ENCODE measurements at regions not wholly inside any gene's neighbourhood (a gene's known extent, or its start where the extent isn't known, plus 50 kb on each side); places are given as distances from the start of the nearest gene placed in this dataset.

DNA sequence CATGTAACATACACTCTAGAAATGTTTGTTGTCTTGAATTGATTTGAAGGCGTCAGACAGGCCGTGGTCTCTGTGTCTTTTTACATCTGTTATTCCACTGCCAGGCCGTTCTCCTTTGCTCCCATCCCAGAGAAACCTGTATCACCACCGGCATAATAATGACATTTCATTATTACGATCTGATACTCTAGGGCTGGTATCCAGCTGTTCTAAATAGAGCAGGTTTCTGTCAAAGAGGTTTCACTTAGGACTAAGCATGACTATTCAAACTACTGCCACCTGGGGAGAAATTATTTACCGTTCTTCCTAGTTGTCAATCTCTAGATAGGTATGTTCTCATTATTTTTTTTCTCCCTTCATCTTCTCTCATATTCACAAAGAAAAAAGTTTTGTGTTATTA, 1016.2 kb upstream of the EEF2KMT start:
- ChIA-PET POLR2A (no interaction called here), CTCF (no interaction called here)
- Mint-ChIP-seq H3K27ac (no peak overlapping the region), H3K36me3 (no peaks in the 10 kb centered on the region), H3K27me3 (no peaks in the 10 kb centered on the region), H3K4me1 (no peaks in the 10 kb centered on the region), H3K9me3 (peaks cover under 1 to 20% (median 3%) of the 10 kb centered on the region in 5 donors), H3K4me3 (no peak overlapping the region)
- H3K27me3 ChIP-seq (ENCODE audit: insufficient read depth, low read length, poor library complexity, severe bottlenecking), result no peaks in the 10 kb centered on the region
- no peak overlapping the region for H3K4me3 ChIP-seq (ENCODE audit: low read length)
- DNase-seq, result no peak
- no peaks in the 10 kb centered on the region for H3K4me1 ChIP-seq (ENCODE audit: insufficient read depth, low read length)
- H3K27ac ChIP-seq (ENCODE audit: low read depth, low read length), result no peak overlapping the region
- H3K9me3 ChIP-seq (ENCODE audit: low read length), result no peaks in the 10 kb centered on the region
- no peaks in the 10 kb centered on the region for H3K36me3 ChIP-seq (ENCODE audit: insufficient read depth, low read length)

DNA sequence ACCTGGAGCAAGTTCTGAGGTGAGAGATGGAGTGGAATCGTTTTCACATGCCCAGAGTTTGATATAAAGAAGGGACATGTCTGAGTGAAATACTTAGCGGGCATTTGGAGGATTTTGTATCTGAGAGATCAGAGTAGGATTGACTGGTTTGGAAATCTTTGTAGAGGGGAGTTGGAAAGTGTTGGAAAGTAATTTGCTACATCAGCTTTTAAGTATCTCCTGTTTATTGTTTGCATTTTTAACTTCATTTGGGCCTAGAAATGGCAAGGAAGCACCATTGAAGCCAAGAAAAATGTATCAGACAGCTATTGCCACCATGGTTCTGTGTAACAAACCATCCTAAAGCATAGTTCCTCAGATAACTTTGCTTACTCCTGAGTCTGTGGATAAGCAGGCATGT, 1015.1 kb upstream of the EEF2KMT start:
- Histone ChIP-seq H3K4me1 (ENCODE audit: insufficient read depth, low read length) (no peaks in the 10 kb centered on the region), H3K27me3 (ENCODE audit: insufficient read depth, low read length, poor library complexity, severe bottlenecking) (no peaks in the 10 kb centered on the region), H3K36me3 (ENCODE audit: insufficient read depth, low read length) (no peaks in the 10 kb centered on the region), H3K9me3 (ENCODE audit: low read length) (no peaks in the 10 kb centered on the region), H3K4me3 (ENCODE audit: low read length) (no peak overlapping the region), H3K27ac (ENCODE audit: low read depth, low read length) (no peak overlapping the region)
- Mint-ChIP-seq H3K4me1 (no peaks in the 10 kb centered on the region), H3K27me3 (no peaks in the 10 kb centered on the region), H3K36me3 (no peaks in the 10 kb centered on the region), H3K9me3 (peaks cover 2 to 17% (median 2%) of the 10 kb centered on the region in 5 donors), H3K4me3 (no peak overlapping the region), H3K27ac (no peak overlapping the region)
- CTCF ChIA-PET, result no interaction called here
- POLR2A ChIA-PET, result no interaction called here
- DNase-seq, result no peak

DNA sequence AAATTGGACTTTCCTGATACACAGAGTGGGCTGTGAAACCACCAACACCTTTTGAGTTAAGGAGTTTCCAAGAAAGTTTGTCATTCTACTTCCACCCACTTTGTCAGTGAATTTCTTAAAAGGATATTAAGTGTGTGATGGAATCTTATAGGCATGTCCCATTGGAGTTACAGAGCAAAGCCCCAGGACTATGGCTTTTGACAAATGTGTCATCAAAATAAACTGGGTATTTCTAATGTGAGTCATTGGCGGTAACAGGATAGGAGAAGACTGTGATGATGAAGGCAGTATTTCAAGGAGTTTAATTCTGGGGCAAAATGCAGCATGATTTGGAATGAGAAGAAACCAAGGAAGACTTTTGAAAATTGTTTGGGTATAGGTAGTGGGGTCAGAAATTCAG, 1013.8 kb upstream of the EEF2KMT start:
- POLR2A ChIA-PET, result no interaction called here

DNA sequence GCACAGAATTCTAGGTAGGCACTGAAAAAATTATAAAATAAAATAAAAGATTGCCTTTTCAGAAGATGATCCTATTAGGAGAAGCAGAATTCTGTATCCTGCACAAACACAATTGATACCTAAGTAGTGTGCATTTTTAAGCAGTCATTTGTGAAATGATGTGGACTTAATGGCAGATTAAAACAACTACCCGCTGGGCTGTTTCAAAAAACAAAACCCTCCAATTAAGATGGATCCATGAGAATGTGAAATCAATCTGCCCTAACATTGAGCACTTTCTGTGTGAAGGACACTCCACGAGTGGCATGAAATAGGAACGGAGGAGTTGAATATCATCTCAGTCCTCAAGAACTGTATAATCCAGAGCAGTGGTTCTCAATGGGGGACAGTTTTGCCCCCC, 1012.8 kb upstream of the EEF2KMT start:
- Mint-ChIP-seq H3K36me3 (no peaks in the 10 kb centered on the region), H3K4me1 (no peaks in the 10 kb centered on the region), H3K4me3 (no peak overlapping the region), H3K27me3 (no peaks in the 10 kb centered on the region), H3K9me3 (peaks cover 0 to 14% (median 3%) of the 10 kb centered on the region in 5 donors), H3K27ac (no peak overlapping the region)
- Histone ChIP-seq H3K4me1 (ENCODE audit: insufficient read depth, low read length) (no peaks in the 10 kb centered on the region), H3K27ac (ENCODE audit: low read depth, low read length) (no peak overlapping the region), H3K27me3 (ENCODE audit: insufficient read depth, low read length, poor library complexity, severe bottlenecking) (no peaks in the 10 kb centered on the region), H3K36me3 (ENCODE audit: insufficient read depth, low read length) (no peaks in the 10 kb centered on the region), H3K9me3 (ENCODE audit: low read length) (no peaks in the 10 kb centered on the region), H3K4me3 (ENCODE audit: low read length) (no peak overlapping the region)
- POLR2A ChIA-PET, result no interaction called here
- DNase-seq, result no peak
- CTCF ChIA-PET, result no interaction called here

More for the DNA sequence above, 1013.8 kb upstream of the EEF2KMT start:
- Mint-ChIP-seq H3K9me3 (peaks cover 2 to 14% (median 5%) of the 10 kb centered on the region in 5 donors), H3K4me1 (no peaks in the 10 kb centered on the region), H3K27ac (no peak overlapping the region), H3K4me3 (no peak overlapping the region), H3K27me3 (no peaks in the 10 kb centered on the region), H3K36me3 (no peaks in the 10 kb centered on the region)
- no peak for DNase-seq
- CTCF ChIA-PET, result no interaction called here
- H3K36me3 ChIP-seq (ENCODE audit: insufficient read depth, low read length), result no peaks in the 10 kb centered on the region
- H3K27me3 ChIP-seq (ENCODE audit: insufficient read depth, low read length, poor library complexity, severe bottlenecking), result no peaks in the 10 kb centered on the region
- H3K9me3 ChIP-seq (ENCODE audit: low read length), result no peaks in the 10 kb centered on the region
- H3K27ac ChIP-seq (ENCODE audit: low read depth, low read length), result no peak overlapping the region
- no peaks in the 10 kb centered on the region for H3K4me1 ChIP-seq (ENCODE audit: insufficient read depth, low read length)
- no peak overlapping the region for H3K4me3 ChIP-seq (ENCODE audit: low read length)

DNA sequence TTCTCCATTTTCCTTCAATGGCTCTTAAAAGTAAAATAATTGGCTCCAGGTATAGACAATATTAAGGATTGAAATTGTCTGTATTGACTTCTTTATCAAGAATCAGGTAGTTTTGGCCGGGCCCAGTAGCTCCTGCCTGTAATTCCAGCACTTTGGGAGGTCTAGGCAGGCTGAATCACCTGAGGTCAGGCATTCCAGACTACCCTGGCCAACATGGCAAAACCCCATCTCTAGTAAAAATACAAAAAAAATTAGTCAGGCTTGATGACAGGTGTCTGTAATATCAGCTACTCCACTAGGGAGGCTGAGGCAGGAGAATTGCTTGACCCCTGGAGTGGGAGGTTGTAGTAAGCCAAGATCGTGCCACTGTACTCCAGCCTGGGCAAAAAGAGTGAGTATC, 1008.5 kb upstream of the EEF2KMT start:
- no peaks in the 10 kb centered on the region for H3K27me3 ChIP-seq (ENCODE audit: insufficient read depth, low read length, poor library complexity, severe bottlenecking)
- H3K27ac Mint-ChIP-seq, result no peak overlapping the region
- ChIA-PET CTCF (no interaction called here), POLR2A (no interaction called here)
- H3K27me3 Mint-ChIP-seq, result no peaks in the 10 kb centered on the region
- no peak overlapping the region for H3K27ac ChIP-seq (ENCODE audit: low read depth, low read length)
- no peak overlapping the region for H3K4me3 ChIP-seq (ENCODE audit: low read length)
- peaks cover 4 to 12% (median 10%) of the 10 kb centered on the region in 5 donors for H3K9me3 Mint-ChIP-seq
- H3K36me3 Mint-ChIP-seq, result no peaks in the 10 kb centered on the region
- no peaks in the 10 kb centered on the region for H3K4me1 Mint-ChIP-seq
- H3K4me1 ChIP-seq (ENCODE audit: insufficient read depth, low read length), result no peaks in the 10 kb centered on the region
- no peak overlapping the region for H3K4me3 Mint-ChIP-seq
- H3K9me3 ChIP-seq (ENCODE audit: low read length), result no peaks in the 10 kb centered on the region
- DNase-seq, result no peak
- no peaks in the 10 kb centered on the region for H3K36me3 ChIP-seq (ENCODE audit: insufficient read depth, low read length)

DNA sequence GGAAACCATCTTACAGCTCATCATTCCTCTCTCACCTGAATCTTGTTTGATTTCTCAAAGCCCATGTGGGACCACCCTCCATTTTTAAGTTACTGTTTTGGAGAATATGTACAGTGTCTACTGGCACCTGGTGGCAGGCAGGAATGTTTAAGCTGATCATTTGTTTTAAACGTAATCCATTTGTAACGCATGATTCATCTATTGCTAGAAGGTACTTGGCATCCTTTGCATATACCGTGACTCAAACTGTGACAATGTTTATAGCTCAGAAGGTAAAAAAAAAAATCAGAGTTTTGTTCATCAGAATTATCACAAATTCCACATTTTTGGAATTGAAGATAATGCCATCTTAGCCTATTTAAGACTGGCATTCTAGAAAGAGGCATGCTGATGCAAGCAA, 1007.5 kb upstream of the EEF2KMT start:
- H3K27ac ChIP-seq (ENCODE audit: low read depth, low read length), result no peak overlapping the region
- ChIA-PET POLR2A (no interaction called here), CTCF (no interaction called here)
- H3K27me3 ChIP-seq (ENCODE audit: insufficient read depth, low read length, poor library complexity, severe bottlenecking), result no peaks in the 10 kb centered on the region
- Mint-ChIP-seq H3K4me3 (no peak overlapping the region), H3K27ac (no peak overlapping the region), H3K4me1 (no peaks in the 10 kb centered on the region), H3K36me3 (no peaks in the 10 kb centered on the region), H3K9me3 (peaks cover 4 to 13% (median 11%) of the 10 kb centered on the region in 5 donors), H3K27me3 (no peaks in the 10 kb centered on the region)
- no peak overlapping the region for H3K4me3 ChIP-seq (ENCODE audit: low read length)
- H3K4me1 ChIP-seq (ENCODE audit: insufficient read depth, low read length), result no peaks in the 10 kb centered on the region
- H3K36me3 ChIP-seq (ENCODE audit: insufficient read depth, low read length), result no peaks in the 10 kb centered on the region
- no peak for DNase-seq
- H3K9me3 ChIP-seq (ENCODE audit: low read length), result no peaks in the 10 kb centered on the region

DNA sequence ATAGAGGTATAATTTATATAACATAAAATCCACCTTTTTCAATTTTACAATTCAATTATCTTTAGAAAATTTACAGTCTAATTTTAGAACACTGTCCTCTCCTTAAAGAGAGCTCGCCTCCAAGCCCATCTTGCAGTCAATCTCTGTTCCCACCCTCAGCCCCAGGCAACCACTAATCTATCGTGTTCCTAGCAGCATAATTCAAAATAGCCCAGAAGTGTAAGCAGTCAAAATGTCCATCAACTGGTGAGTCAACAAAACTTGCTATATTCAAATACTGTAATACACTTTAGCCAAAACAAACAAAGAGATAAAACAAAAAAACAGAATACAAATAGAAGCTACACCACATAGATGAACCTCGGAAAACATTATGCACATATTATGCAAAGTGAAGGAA, 1006.8 kb upstream of the EEF2KMT start:
- no peak overlapping the region for H3K4me3 Mint-ChIP-seq
- no peaks in the 10 kb centered on the region for H3K36me3 Mint-ChIP-seq
- Histone ChIP-seq H3K27me3 (ENCODE audit: insufficient read depth, low read length, poor library complexity, severe bottlenecking) (no peaks in the 10 kb centered on the region), H3K36me3 (ENCODE audit: insufficient read depth, low read length) (no peaks in the 10 kb centered on the region), H3K27ac (ENCODE audit: low read depth, low read length) (no peak overlapping the region), H3K4me1 (ENCODE audit: insufficient read depth, low read length) (no peaks in the 10 kb centered on the region), H3K9me3 (ENCODE audit: low read length) (no peaks in the 10 kb centered on the region), H3K4me3 (ENCODE audit: low read length) (no peak overlapping the region)
- ChIA-PET POLR2A (no interaction called here), CTCF (no interaction called here)
- H3K4me1 Mint-ChIP-seq, result no peaks in the 10 kb centered on the region
- no peaks in the 10 kb centered on the region for H3K27me3 Mint-ChIP-seq
- DNase-seq, result no peak
- peaks cover 4 to 14% (median 12%) of the 10 kb centered on the region in 5 donors for H3K9me3 Mint-ChIP-seq
- H3K27ac Mint-ChIP-seq, result no peak overlapping the region

DNA sequence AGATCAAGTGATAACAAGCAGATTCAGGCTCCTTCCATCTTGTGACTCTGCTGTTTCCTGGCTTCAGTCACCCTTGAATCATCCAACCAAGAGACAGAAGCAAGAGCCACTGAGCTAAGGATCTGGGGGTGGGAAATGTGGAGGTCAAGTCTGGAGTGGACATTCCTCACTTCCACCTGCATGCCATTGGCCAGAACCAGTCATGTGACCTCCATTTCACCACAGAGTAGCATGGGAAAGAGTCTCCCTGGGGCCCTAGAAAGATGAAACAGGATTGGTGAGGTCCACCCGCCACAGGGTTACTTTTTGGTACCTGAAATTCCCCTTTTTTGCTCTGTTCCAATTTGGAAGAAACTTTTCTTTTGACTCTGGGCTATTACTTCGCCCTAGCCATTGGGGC, 1006.0 kb upstream of the EEF2KMT start:
- Histone ChIP-seq H3K27me3 (ENCODE audit: insufficient read depth, low read length, poor library complexity, severe bottlenecking) (no peaks in the 10 kb centered on the region), H3K4me1 (ENCODE audit: insufficient read depth, low read length) (no peaks in the 10 kb centered on the region), H3K36me3 (ENCODE audit: insufficient read depth, low read length) (no peaks in the 10 kb centered on the region), H3K9me3 (ENCODE audit: low read length) (no peaks in the 10 kb centered on the region), H3K27ac (ENCODE audit: low read depth, low read length) (no peak overlapping the region), H3K4me3 (ENCODE audit: low read length) (no peak overlapping the region)
- Mint-ChIP-seq H3K4me3 (no peak overlapping the region), H3K4me1 (no peaks in the 10 kb centered on the region), H3K27me3 (no peaks in the 10 kb centered on the region), H3K9me3 (peaks cover 4 to 17% (median 12%) of the 10 kb centered on the region in 5 donors), H3K36me3 (no peaks in the 10 kb centered on the region), H3K27ac (no peak overlapping the region)
- POLR2A ChIA-PET, result no interaction called here
- CTCF ChIA-PET, result no interaction called here
- DNase-seq, result no peak

DNA sequence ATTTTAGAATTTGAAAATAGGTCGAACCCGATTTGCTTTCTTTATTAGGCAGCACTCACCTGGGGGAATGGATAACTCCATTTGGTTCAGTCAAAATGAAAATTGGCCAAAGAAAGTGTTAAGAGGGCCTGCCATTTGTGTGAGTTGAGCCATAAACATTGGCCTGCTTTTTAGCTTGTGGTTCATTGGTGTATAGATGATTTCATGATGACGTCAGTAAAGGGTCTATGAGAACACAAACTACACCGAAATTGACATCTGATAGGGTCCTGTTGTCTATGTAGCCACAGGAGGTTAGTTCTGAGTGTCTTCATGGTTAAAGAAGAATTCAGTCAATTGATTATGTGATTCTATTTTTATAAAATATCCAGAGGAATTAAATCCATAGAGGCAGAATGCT, 1001.5 kb upstream of the EEF2KMT start:
- no peak overlapping the region for H3K27ac Mint-ChIP-seq

More for the DNA sequence above, 1001.5 kb upstream of the EEF2KMT start:
- no peaks in the 10 kb centered on the region for H3K36me3 ChIP-seq (ENCODE audit: insufficient read depth, low read length)
- H3K27me3 ChIP-seq (ENCODE audit: insufficient read depth, low read length, poor library complexity, severe bottlenecking), result no peaks in the 10 kb centered on the region
- no peaks in the 10 kb centered on the region for H3K36me3 Mint-ChIP-seq
- no peaks in the 10 kb centered on the region for H3K9me3 ChIP-seq (ENCODE audit: low read length)
- H3K27me3 Mint-ChIP-seq, result no peaks in the 10 kb centered on the region
- H3K9me3 Mint-ChIP-seq, result peaks cover 6 to 18% (median 8%) of the 10 kb centered on the region in 5 donors
- no peaks in the 10 kb centered on the region for H3K4me1 ChIP-seq (ENCODE audit: insufficient read depth, low read length)
- no peak overlapping the region for H3K4me3 ChIP-seq (ENCODE audit: low read length)
- ChIA-PET CTCF (no interaction called here), POLR2A (no interaction called here)
- no peak overlapping the region for H3K27ac ChIP-seq (ENCODE audit: low read depth, low read length)
- no peak for DNase-seq
- no peak overlapping the region for H3K4me3 Mint-ChIP-seq
- no peaks in the 10 kb centered on the region for H3K4me1 Mint-ChIP-seq
